ENCODE measurements at regions not wholly inside any gene's neighbourhood (a gene's known extent, or its start where the extent isn't known, plus 50 kb on each side); places are given as distances from the start of the nearest gene placed in this dataset.

DNA sequence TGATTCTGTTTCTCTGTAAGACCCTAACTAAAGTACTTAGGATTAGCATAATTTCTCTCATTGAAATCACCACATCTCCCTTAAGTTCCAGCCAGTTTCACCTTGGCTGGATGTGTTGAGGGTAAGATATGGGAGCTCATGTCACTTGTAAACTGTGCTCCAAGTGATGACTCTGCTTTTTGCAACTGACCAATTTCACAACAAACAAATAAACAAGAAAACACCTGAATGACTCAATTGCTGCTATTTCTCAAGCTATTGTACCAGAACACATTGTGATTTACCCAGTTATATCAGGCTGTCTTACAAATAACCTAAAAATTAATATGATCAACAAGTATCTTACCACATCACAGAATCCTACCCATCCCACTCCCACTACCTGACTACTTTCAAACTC is 379.1 kb upstream of the KIF2A start:
- peaks cover 8% of the 10 kb centered on the region for H3K9me3 Mint-ChIP-seq (ENCODE audit: low read depth)
- no peak overlapping the region for H3K4me3 Mint-ChIP-seq (ENCODE audit: low read depth)
- no peak for DNase-seq (ENCODE audit: low spot score, unreplicated experiment)
- H3K36me3 Mint-ChIP-seq (ENCODE audit: insufficient read depth): no peaks in the 10 kb centered on the region
- TF ChIP-seq, protein P1, sequence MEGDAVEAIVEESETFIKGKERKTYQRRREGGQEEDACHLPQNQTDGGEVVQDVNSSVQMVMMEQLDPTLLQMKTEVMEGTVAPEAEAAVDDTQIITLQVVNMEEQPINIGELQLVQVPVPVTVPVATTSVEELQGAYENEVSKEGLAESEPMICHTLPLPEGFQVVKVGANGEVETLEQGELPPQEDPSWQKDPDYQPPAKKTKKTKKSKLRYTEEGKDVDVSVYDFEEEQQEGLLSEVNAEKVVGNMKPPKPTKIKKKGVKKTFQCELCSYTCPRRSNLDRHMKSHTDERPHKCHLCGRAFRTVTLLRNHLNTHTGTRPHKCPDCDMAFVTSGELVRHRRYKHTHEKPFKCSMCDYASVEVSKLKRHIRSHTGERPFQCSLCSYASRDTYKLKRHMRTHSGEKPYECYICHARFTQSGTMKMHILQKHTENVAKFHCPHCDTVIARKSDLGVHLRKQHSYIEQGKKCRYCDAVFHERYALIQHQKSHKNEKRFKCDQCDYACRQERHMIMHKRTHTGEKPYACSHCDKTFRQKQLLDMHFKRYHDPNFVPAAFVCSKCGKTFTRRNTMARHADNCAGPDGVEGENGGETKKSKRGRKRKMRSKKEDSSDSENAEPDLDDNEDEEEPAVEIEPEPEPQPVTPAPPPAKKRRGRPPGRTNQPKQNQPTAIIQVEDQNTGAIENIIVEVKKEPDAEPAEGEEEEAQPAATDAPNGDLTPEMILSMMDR (IDR thresholded peaks at IDR 0.05; ENCODE audit: unreplicated experiment): no peak
- no peak overlapping the region for H3K27ac Mint-ChIP-seq
- no peaks in the 10 kb centered on the region for H3K27me3 Mint-ChIP-seq
- peaks cover 9% of the 10 kb centered on the region for H3K4me1 Mint-ChIP-seq (ENCODE audit: low read depth)

- Mint-ChIP-seq H3K27me3 (no peaks in the 10 kb centered on the region), H3K4me1 (ENCODE audit: low read depth) (peaks cover under 1% of the 10 kb centered on the region), H3K9me3 (ENCODE audit: low read depth) (peaks cover 6% of the 10 kb centered on the region), H3K36me3 (ENCODE audit: insufficient read depth) (no peaks in the 10 kb centered on the region), H3K4me3 (ENCODE audit: low read depth) (no peak overlapping the region), H3K27ac (no peak overlapping the region)
- TF ChIP-seq, protein P1 (IDR thresholded peaks at IDR 0.05; ENCODE audit: unreplicated experiment): no peak
- no peak for DNase-seq (ENCODE audit: low spot score, unreplicated experiment)
Observed at GRCh38 chr5:61931236-61931635, 374.8 kb upstream of the KIF2A start.

GRCh38 chr5:61933787-61934626 is 372.0 kb upstream of the KIF2A start:
- H3K4me3 Mint-ChIP-seq (ENCODE audit: low read depth): no peak overlapping the region
- H3K27ac Mint-ChIP-seq: no peak overlapping the region
- TF ChIP-seq, protein P1 (IDR thresholded peaks at IDR 0.05; ENCODE audit: unreplicated experiment): peak; percentile 79
- no peaks in the 10 kb centered on the region for H3K36me3 Mint-ChIP-seq (ENCODE audit: insufficient read depth)
- H3K9me3 Mint-ChIP-seq (ENCODE audit: low read depth): peaks cover 5% of the 10 kb centered on the region
- H3K4me1 Mint-ChIP-seq (ENCODE audit: low read depth): no peaks in the 10 kb centered on the region
- DNase-seq (ENCODE audit: low spot score, unreplicated experiment): peak; percentile 48
- H3K27me3 Mint-ChIP-seq: no peaks in the 10 kb centered on the region

- DNase-seq (ENCODE audit: low spot score, unreplicated experiment): no peak
- Mint-ChIP-seq H3K27ac (no peak overlapping the region), H3K4me3 (ENCODE audit: low read depth) (no peak overlapping the region), H3K4me1 (ENCODE audit: low read depth) (peaks cover 3% of the 10 kb centered on the region), H3K9me3 (ENCODE audit: low read depth) (no peaks in the 10 kb centered on the region), H3K27me3 (no peaks in the 10 kb centered on the region), H3K36me3 (ENCODE audit: insufficient read depth) (no peaks in the 10 kb centered on the region)
- TF ChIP-seq, protein P1 (IDR thresholded peaks at IDR 0.05; ENCODE audit: unreplicated experiment): no peak
Observed at GRCh38 chr5:61941637-61942036, 364.4 kb upstream of the KIF2A start.

DNA sequence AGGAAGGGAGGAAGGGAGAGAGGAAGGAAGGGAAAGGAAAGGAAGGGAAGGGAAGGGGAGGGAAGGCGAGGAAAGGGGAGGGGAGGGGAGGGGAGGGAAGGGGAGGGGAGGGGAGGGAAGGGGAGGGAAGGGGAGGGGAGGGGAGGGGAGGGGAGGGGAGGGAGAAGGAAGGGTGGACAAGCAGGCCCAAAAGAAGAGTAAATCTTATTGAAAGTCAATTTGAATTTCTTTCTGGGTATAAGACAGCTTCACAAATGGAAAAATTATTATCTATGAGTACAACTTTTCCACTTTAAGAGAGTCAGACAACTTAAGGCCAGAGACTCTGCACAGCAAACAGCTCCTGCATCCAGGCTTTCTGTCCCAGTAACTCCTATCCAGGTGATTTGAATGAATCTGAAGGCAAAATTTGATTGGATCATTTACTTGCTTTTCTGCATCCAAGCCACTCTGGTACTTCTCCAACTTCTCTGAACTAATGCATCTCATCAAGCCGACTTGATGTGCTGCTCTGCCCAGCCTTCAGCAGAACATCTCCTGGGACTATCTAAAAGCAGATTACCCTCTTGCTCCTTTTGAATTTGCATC is 363.4 kb upstream of the KIF2A start:
- Mint-ChIP-seq H3K4me1 (ENCODE audit: low read depth) (peaks cover 3% of the 10 kb centered on the region), H3K27ac (no peak overlapping the region), H3K4me3 (ENCODE audit: low read depth) (no peak overlapping the region), H3K9me3 (ENCODE audit: low read depth) (no peaks in the 10 kb centered on the region), H3K36me3 (ENCODE audit: insufficient read depth) (no peaks in the 10 kb centered on the region), H3K27me3 (no peaks in the 10 kb centered on the region)
- DNase-seq (ENCODE audit: low spot score, unreplicated experiment): no peak
- TF ChIP-seq, protein P1 (IDR thresholded peaks at IDR 0.05; ENCODE audit: unreplicated experiment): no peak
